OCI-LY3 (cell line): ENCODE measurements at regions not wholly inside any gene's neighbourhood (a gene's known extent, or its start where the extent isn't known, plus 50 kb on each side); places are given as distances from the start of the nearest gene placed in this dataset.

Experiments used
- EZH2phosphoT487 ChIP-seq: fragments of 200-600 bp; shearing (Covaris generic); IDR thresholded peaks from 2 replicates; pipeline ENCODE4 v1.6.1; 2018; ENCODE audit warnings: antibody characterized with exemption, mixed run types, low read depth
- TF ChIP-seq, protein P1 (sequence below): fragments of 200-600, 300-600 bp; sonication (generic); IDR thresholded peaks from 2 replicates; pipeline ENCODE4 v1.5.1; 2014; ENCODE audit warnings: antibody characterized with exemption, low read length, low read depth

DNA sequence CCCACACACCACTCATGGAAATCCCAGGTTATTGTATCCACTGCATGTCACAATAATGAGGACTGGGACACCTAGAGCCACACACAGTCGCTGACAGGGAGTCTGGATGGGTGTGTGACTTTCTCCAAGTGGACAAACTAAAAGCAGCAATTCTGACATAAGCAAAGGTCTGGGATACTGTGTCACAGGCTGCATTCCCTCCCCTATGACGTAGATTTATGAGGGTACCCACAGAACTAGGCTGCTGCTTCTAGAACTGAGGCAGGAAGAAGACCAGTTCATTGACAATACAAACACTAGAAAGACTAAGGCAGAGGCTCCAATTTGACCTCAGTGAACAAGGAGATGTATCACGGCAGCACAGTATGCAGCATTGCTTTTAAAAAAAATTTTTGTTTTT, 63.6 kb upstream of the TBCA start:
- TF ChIP-seq, protein P1, sequence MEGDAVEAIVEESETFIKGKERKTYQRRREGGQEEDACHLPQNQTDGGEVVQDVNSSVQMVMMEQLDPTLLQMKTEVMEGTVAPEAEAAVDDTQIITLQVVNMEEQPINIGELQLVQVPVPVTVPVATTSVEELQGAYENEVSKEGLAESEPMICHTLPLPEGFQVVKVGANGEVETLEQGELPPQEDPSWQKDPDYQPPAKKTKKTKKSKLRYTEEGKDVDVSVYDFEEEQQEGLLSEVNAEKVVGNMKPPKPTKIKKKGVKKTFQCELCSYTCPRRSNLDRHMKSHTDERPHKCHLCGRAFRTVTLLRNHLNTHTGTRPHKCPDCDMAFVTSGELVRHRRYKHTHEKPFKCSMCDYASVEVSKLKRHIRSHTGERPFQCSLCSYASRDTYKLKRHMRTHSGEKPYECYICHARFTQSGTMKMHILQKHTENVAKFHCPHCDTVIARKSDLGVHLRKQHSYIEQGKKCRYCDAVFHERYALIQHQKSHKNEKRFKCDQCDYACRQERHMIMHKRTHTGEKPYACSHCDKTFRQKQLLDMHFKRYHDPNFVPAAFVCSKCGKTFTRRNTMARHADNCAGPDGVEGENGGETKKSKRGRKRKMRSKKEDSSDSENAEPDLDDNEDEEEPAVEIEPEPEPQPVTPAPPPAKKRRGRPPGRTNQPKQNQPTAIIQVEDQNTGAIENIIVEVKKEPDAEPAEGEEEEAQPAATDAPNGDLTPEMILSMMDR, result no peak
- no peak for TF ChIP-seq EZH2phosphoT487
